OCI-LY7 (cell line): ENCODE measurements at regions not wholly inside any gene's neighbourhood (a gene's known extent, or its start where the extent isn't known, plus 50 kb on each side); places are given as distances from the start of the nearest gene placed in this dataset.

Experiments
- EZH2phosphoT487 ChIP-seq: fragments of 200-600 bp; sonication (generic); IDR thresholded peaks from 2 replicates; pipeline ENCODE4 v1.6.1; 2018; ENCODE audit warnings: low read depth, borderline replicate concordance, mild to moderate bottlenecking, mixed run types, antibody characterized with exemption, low read length, moderate library complexity, mixed read lengths
- TF ChIP-seq, protein P1 (sequence below): fragments of 200-600 bp; sonication (generic); conservative IDR thresholded peaks from 2 replicates; pipeline ENCODE4 v1.5.1; 2014; ENCODE audit warnings: mild to moderate bottlenecking, antibody characterized with exemption, low read length, moderate library complexity, mixed read lengths

DNA sequence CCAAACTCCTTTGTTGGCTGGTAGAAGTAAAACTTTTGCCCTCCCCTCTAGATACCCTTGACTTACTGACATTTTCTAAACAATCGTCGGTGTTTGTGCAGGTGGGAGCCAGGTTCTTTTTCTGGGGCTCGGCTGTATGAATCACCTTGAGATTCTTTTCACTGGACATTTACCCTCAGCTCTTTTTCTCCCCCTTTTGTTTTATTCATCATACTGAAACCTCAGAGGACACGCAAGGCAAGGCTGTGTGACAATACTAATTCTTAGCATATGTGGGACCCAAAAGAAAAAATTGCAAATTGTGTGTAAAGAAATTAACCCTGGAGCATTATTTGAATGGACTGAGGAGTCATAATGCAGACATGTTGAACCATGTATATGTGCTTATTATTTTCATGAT, 194.0 kb downstream of the PCDH19 start:
- TF ChIP-seq, protein P1, sequence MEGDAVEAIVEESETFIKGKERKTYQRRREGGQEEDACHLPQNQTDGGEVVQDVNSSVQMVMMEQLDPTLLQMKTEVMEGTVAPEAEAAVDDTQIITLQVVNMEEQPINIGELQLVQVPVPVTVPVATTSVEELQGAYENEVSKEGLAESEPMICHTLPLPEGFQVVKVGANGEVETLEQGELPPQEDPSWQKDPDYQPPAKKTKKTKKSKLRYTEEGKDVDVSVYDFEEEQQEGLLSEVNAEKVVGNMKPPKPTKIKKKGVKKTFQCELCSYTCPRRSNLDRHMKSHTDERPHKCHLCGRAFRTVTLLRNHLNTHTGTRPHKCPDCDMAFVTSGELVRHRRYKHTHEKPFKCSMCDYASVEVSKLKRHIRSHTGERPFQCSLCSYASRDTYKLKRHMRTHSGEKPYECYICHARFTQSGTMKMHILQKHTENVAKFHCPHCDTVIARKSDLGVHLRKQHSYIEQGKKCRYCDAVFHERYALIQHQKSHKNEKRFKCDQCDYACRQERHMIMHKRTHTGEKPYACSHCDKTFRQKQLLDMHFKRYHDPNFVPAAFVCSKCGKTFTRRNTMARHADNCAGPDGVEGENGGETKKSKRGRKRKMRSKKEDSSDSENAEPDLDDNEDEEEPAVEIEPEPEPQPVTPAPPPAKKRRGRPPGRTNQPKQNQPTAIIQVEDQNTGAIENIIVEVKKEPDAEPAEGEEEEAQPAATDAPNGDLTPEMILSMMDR: no peak
- no peak for TF ChIP-seq EZH2phosphoT487
